ENCODE measurements at regions not wholly inside any gene's neighbourhood (a gene's known extent, or its start where the extent isn't known, plus 50 kb on each side); places are given as distances from the start of the nearest gene placed in this dataset.

DNA sequence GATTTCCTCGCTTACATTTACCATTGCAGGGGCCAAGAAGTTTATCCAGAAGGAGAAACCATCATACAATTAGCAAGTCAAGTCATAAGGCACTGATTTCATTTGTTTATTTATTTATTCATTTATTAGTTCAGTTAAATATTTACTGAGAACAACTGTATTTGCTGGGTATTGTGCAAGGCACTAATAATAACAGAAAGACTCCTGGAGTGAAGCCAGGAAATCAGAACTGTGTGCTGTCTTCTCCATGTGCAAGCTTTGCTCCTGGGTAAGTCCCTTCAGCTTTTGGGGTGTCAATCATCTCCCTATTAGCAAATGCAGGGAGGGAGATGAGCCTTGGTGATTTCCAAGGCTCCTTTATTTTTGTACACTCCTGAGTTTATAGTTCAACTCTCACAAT lies 341.6 kb upstream of the MEIS1 start:
- Mint-ChIP-seq H3K4me3 (ENCODE audit: unreplicated experiment) (no peak overlapping the region), H3K4me1 (ENCODE audit: low read depth, unreplicated experiment) (no peaks in the 10 kb centered on the region), H3K36me3 (ENCODE audit: low read depth, unreplicated experiment) (peaks cover 1% of the 10 kb centered on the region), H3K27me3 (ENCODE audit: low read depth, unreplicated experiment) (no peaks in the 10 kb centered on the region), H3K27ac (ENCODE audit: unreplicated experiment) (no peak overlapping the region), H3K9me3 (ENCODE audit: unreplicated experiment) (peaks cover 4% of the 10 kb centered on the region)
- no peak for TF ChIP-seq EZH2 (IDR thresholded peaks at IDR 0.05; ENCODE audit: insufficient read depth, low read length)
- TF ChIP-seq, protein P1, sequence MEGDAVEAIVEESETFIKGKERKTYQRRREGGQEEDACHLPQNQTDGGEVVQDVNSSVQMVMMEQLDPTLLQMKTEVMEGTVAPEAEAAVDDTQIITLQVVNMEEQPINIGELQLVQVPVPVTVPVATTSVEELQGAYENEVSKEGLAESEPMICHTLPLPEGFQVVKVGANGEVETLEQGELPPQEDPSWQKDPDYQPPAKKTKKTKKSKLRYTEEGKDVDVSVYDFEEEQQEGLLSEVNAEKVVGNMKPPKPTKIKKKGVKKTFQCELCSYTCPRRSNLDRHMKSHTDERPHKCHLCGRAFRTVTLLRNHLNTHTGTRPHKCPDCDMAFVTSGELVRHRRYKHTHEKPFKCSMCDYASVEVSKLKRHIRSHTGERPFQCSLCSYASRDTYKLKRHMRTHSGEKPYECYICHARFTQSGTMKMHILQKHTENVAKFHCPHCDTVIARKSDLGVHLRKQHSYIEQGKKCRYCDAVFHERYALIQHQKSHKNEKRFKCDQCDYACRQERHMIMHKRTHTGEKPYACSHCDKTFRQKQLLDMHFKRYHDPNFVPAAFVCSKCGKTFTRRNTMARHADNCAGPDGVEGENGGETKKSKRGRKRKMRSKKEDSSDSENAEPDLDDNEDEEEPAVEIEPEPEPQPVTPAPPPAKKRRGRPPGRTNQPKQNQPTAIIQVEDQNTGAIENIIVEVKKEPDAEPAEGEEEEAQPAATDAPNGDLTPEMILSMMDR (IDR thresholded peaks at IDR 0.05; ENCODE audit: insufficient read depth, low read depth, low read length), result no peak
- no peaks in the 10 kb centered on the region for H3K79me2 ChIP-seq (ENCODE audit: insufficient read depth, low read length)
- no peaks in the 10 kb centered on the region for H3K27me3 ChIP-seq (ENCODE audit: insufficient read depth, low read length)
- no peaks in the 10 kb centered on the region for H3K9me3 ChIP-seq (ENCODE audit: insufficient read depth, low read depth, low read length)
- H3K27ac ChIP-seq (ENCODE audit: low read depth, low read length), result no peak overlapping the region
- H3K4me1 ChIP-seq (ENCODE audit: insufficient read depth, low read length), result no peaks in the 10 kb centered on the region
- FAIRE-seq, result no peak
- DNase-seq (ENCODE audit: low read depth), result no peak
- H3K9ac ChIP-seq (ENCODE audit: low read length), result no peak overlapping the region
- no peak overlapping the region for H3K4me2 ChIP-seq (ENCODE audit: low read length)
- no peaks in the 10 kb centered on the region for H3K36me3 ChIP-seq (ENCODE audit: insufficient read depth, low read length)
- no peak overlapping the region for H2AFZ ChIP-seq (ENCODE audit: low read depth, low read length)
- H3K4me3 ChIP-seq (ENCODE audit: insufficient read depth, low read depth, low read length), result no peak overlapping the region
- no peaks in the 10 kb centered on the region for H4K20me1 ChIP-seq (ENCODE audit: insufficient read depth, low read length)

DNA sequence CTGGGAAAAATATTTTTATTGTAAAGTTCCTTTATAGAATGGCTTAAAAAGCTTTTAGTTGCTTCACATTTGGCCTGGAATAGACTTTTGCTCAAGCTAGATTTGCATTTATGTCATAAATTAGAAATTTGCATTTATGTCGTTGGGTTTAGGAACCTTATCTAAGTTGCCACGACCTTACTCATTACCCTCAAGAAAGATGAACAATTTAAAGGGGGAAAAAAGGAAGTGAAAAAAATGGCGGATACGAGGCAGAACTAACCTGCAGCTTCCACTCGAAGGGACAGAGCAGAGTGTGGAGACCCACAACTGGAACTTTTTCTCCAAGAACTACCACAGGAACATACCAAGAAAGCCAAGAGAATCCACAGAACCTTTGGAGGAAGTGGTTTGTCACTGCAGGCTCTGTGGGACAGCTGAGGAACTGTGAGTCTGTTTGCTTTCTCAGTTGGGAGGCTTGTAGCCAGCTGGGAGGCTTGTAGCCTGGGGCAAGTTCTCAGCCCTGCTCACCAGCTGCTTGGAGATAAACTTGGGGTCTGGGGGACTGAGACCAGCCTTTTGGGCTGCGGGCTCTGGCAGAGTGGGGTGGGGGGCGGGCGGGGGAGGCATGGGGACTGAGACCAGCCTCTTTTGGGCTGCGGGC lies 349.9 kb upstream of the MEIS1 start:
- no peaks in the 10 kb centered on the region for H4K20me1 ChIP-seq (ENCODE audit: insufficient read depth, low read length)
- H3K36me3 ChIP-seq (ENCODE audit: insufficient read depth, low read length), result no peaks in the 10 kb centered on the region
- H3K36me3 Mint-ChIP-seq (ENCODE audit: low read depth, unreplicated experiment), result peaks cover 1% of the 10 kb centered on the region
- no peak overlapping the region for H3K4me3 Mint-ChIP-seq (ENCODE audit: unreplicated experiment)
- no peaks in the 10 kb centered on the region for H3K9me3 ChIP-seq (ENCODE audit: insufficient read depth, low read depth, low read length)
- H3K4me1 Mint-ChIP-seq (ENCODE audit: low read depth, unreplicated experiment), result no peaks in the 10 kb centered on the region
- H3K4me1 ChIP-seq (ENCODE audit: insufficient read depth, low read length), result no peaks in the 10 kb centered on the region
- H3K27me3 ChIP-seq (ENCODE audit: insufficient read depth, low read length), result no peaks in the 10 kb centered on the region
- H3K9me3 Mint-ChIP-seq (ENCODE audit: unreplicated experiment), result peaks cover 4% of the 10 kb centered on the region
- FAIRE-seq (no peak), DNase-seq (ENCODE audit: low read depth) (no peak)
- H3K4me2 ChIP-seq (ENCODE audit: low read length), result no peak overlapping the region
- H3K79me2 ChIP-seq (ENCODE audit: insufficient read depth, low read length), result no peaks in the 10 kb centered on the region
- TF ChIP-seq, protein P1 (IDR thresholded peaks at IDR 0.05; ENCODE audit: insufficient read depth, low read depth, low read length), result no peak
- no peak for TF ChIP-seq EZH2 (IDR thresholded peaks at IDR 0.05; ENCODE audit: insufficient read depth, low read length)
- H3K27me3 Mint-ChIP-seq (ENCODE audit: low read depth, unreplicated experiment), result peaks cover 6% of the 10 kb centered on the region
- H3K27ac ChIP-seq (ENCODE audit: low read depth, low read length), result no peak overlapping the region
- H2AFZ ChIP-seq (ENCODE audit: low read depth, low read length), result no peak overlapping the region
- H3K9ac ChIP-seq (ENCODE audit: low read length), result no peak overlapping the region
- no peak overlapping the region for H3K27ac Mint-ChIP-seq (ENCODE audit: unreplicated experiment)
- no peak overlapping the region for H3K4me3 ChIP-seq (ENCODE audit: insufficient read depth, low read depth, low read length)

DNA sequence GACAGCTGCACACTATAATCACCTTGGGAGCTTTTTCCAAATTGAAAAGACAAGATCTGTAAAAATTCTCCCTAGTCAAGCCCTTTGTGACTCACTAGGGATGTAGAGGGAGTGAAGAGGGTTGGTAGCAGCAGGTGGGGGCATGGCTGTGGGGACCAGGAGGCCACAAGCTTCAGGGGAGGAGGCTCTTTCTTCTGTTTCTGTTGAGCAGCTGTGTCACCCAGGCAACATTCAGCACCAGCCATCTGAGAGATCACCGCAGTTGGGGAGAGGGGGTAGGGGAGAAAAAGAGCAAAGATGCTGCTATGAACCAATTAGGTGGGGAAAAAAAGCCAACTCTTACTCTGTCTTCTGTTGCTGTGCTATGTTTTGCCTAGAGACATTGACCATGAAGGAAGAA lies 352.3 kb upstream of the MEIS1 start:
- Histone ChIP-seq H3K27ac (ENCODE audit: low read depth, low read length) (no peak overlapping the region), H3K36me3 (ENCODE audit: insufficient read depth, low read length) (no peaks in the 10 kb centered on the region), H3K79me2 (ENCODE audit: insufficient read depth, low read length) (no peaks in the 10 kb centered on the region), H3K4me3 (ENCODE audit: insufficient read depth, low read depth, low read length) (no peak overlapping the region), H4K20me1 (ENCODE audit: insufficient read depth, low read length) (no peaks in the 10 kb centered on the region), H3K4me2 (ENCODE audit: low read length) (no peak overlapping the region), H3K4me1 (ENCODE audit: insufficient read depth, low read length) (no peaks in the 10 kb centered on the region), H3K9ac (ENCODE audit: low read length) (no peak overlapping the region), H3K27me3 (ENCODE audit: insufficient read depth, low read length) (no peaks in the 10 kb centered on the region), H3K9me3 (ENCODE audit: insufficient read depth, low read depth, low read length) (no peaks in the 10 kb centered on the region), H2AFZ (ENCODE audit: low read depth, low read length) (no peak overlapping the region)
- FAIRE-seq, result no peak
- Mint-ChIP-seq H3K9me3 (ENCODE audit: unreplicated experiment) (no peaks in the 10 kb centered on the region), H3K27me3 (ENCODE audit: low read depth, unreplicated experiment) (peaks cover 11% of the 10 kb centered on the region), H3K27ac (ENCODE audit: unreplicated experiment) (no peak overlapping the region), H3K4me3 (ENCODE audit: unreplicated experiment) (no peak overlapping the region), H3K4me1 (ENCODE audit: low read depth, unreplicated experiment) (no peaks in the 10 kb centered on the region), H3K36me3 (ENCODE audit: low read depth, unreplicated experiment) (no peaks in the 10 kb centered on the region)
- no peak for TF ChIP-seq EZH2 (IDR thresholded peaks at IDR 0.05; ENCODE audit: insufficient read depth, low read length)
- TF ChIP-seq, protein P1 (IDR thresholded peaks at IDR 0.05; ENCODE audit: insufficient read depth, low read depth, low read length), result no peak
- DNase-seq (ENCODE audit: low read depth), result no peak
